CD14-positive monocyte (primary cell): ENCODE measurements at regions not wholly inside any gene's neighbourhood (a gene's known extent, or its start where the extent isn't known, plus 50 kb on each side); places are given as distances from the start of the nearest gene placed in this dataset.

Experiments
- DNase-seq, 3 donors: peaks; one replicate each; pipeline ENCODE4 v3.0.0-alpha.2; 2011 to 2022
- H2AFZ ChIP-seq: 2 replicates; pipeline ENCODE4 v1.6.0; 2012; ENCODE audit warnings: mild to moderate bottlenecking, low read depth, low read length, inconsistent platforms; ENCODE audit not compliant: insufficient read depth, poor library complexity, severe bottlenecking
- H3K27ac ChIP-seq, 2 donors: 1 replicate in 1 of 2; 2 replicates in 1 of 2; pipeline ENCODE4 v1.5.1; 2012 to 2013; ENCODE audit warnings: low read length in 2 of 2, control low read depth in 1 of 2, inconsistent platforms in 1 of 2, low read depth in 1 of 2, mild to moderate bottlenecking in 1 of 2
- H3K27me3 ChIP-seq, 2 donors: one replicate each; pipeline versions ENCODE4 v1.6.0 to v1.6.1; 2011 to 2013; ENCODE audit warnings: low read length in 2 of 2; ENCODE audit not compliant: control insufficient read depth in 2 of 2, insufficient read depth in 2 of 2
- H3K36me3 ChIP-seq, 2 donors: replicated peaks in 1 of 2; 1 replicate in 1 of 2; 2 replicates in 1 of 2; pipeline versions ENCODE4 v1.5.1 to v1.6.1; 2012 to 2013; ENCODE audit warnings: low read length in 2 of 2, control low read depth in 1 of 2, inconsistent platforms in 1 of 2, mild to moderate bottlenecking in 1 of 2; ENCODE audit not compliant: insufficient read depth in 2 of 2, control insufficient read depth in 1 of 2
- H3K4me1 ChIP-seq, 2 donors: 1 replicate in 1 of 2; 2 replicates in 1 of 2; pipeline versions ENCODE4 v1.5.1 to v1.6.1; 2012 to 2013; ENCODE audit warnings: low read length in 2 of 2, control low read depth in 1 of 2, inconsistent platforms in 1 of 2, mild to moderate bottlenecking in 1 of 2, moderate library complexity in 1 of 2; ENCODE audit not compliant: insufficient read depth in 2 of 2, control insufficient read depth in 1 of 2
- H3K4me2 ChIP-seq: replicated peaks from 2 replicates; pipeline ENCODE3; 2012; ENCODE audit warnings: low read length, moderate library complexity, mild to moderate bottlenecking; ENCODE audit not compliant: poor library complexity, severe bottlenecking; ENCODE audit errors: extremely low read depth
- H3K4me3 ChIP-seq, 3 experiments: fragments of 200-600 bp in 1 of 3; sonication (generic) in 1 of 3; replicated peaks in 1 of 3; 1 replicate in 2 of 3; 2 replicates in 1 of 3; pipeline ENCODE4 v1.5.1; 2011 to 2013; ENCODE audit warnings: low read length in 3 of 3, mild to moderate bottlenecking in 3 of 3, control low read depth in 2 of 3, low read depth in 2 of 3, inconsistent platforms in 1 of 3, moderate library complexity in 1 of 3
- H3K79me2 ChIP-seq: 2 replicates; pipeline ENCODE4 v1.6.0; 2012; ENCODE audit warnings: mild to moderate bottlenecking, control low read depth, inconsistent platforms, low read length, moderate library complexity; ENCODE audit not compliant: insufficient read depth
- H3K9ac ChIP-seq: 2 replicates; pipeline ENCODE4 v1.6.0; 2017; ENCODE audit warnings: low read length, mild to moderate bottlenecking; ENCODE audit not compliant: insufficient read depth, poor library complexity, severe bottlenecking
- H3K9me3 ChIP-seq, 2 donors: replicated peaks in 1 of 2; 1 replicate in 1 of 2; 2 replicates in 1 of 2; pipeline versions ENCODE4 v1.5.1 to v1.6.1; 2012 to 2013; ENCODE audit warnings: low read length in 2 of 2, control low read depth in 1 of 2; ENCODE audit not compliant: control insufficient read depth in 1 of 2, insufficient read depth in 1 of 2
- H4K20me1 ChIP-seq: 2 replicates; pipeline ENCODE4 v1.6.0; 2012; ENCODE audit warnings: mild to moderate bottlenecking, low read length, control low read depth, moderate library complexity; ENCODE audit not compliant: insufficient read depth
- H3K27ac Mint-ChIP-seq, 7 donors: one replicate each; pipeline ENCODE4 v1.8.0; 2020; ENCODE audit warnings: mild to moderate bottlenecking in 7 of 7, mixed read lengths in 7 of 7, moderate library complexity in 6 of 7, inconsistent platforms in 2 of 7
- H3K27me3 Mint-ChIP-seq, 3 donors: one replicate each; pipeline ENCODE4 v1.8.0; 2021 to 2022; ENCODE audit warnings: low read depth in 3 of 3, mild to moderate bottlenecking in 3 of 3, mixed read lengths in 3 of 3, moderate library complexity in 3 of 3, inconsistent platforms in 1 of 3
- H3K36me3 Mint-ChIP-seq, 2 donors: one replicate each; pipeline ENCODE4 v1.8.0; 2020; ENCODE audit warnings: mixed read lengths in 2 of 2, inconsistent platforms in 1 of 2, mild to moderate bottlenecking in 1 of 2
- H3K4me1 Mint-ChIP-seq: one replicate; pipeline ENCODE4 v1.8.0; 2020; ENCODE audit warnings: mild to moderate bottlenecking, mixed read lengths
- H3K4me3 Mint-ChIP-seq, 2 donors: one replicate each; pipeline ENCODE4 v1.8.0; 2020; ENCODE audit warnings: mild to moderate bottlenecking in 2 of 2, mixed read lengths in 2 of 2, moderate library complexity in 1 of 2
- H3K9me3 Mint-ChIP-seq, 7 donors: one replicate each; pipeline ENCODE4 v1.8.0; 2020 to 2022; ENCODE audit warnings: mixed read lengths in 7 of 7, mild to moderate bottlenecking in 6 of 7, moderate library complexity in 6 of 7, inconsistent platforms in 2 of 7
- WGBS: methylation state at CpG from one replicate; pipeline ENCODE4 v1.1.5; 2013; ENCODE audit warnings: missing lambda C conversion rate; ENCODE audit not compliant: insufficient coverage; 5-methylcytosine and 5-hydroxymethylcytosine counted together
- intact Hi-C, 2 donors: fragments of 100-400 bp; cut with micrococcal nuclease; formaldehyde crosslinking; loops; one replicate each; pipeline versions ENCODE4 v1.15.0 to v1.15.1; 2023
- TF ChIP-seq, protein P1 (sequence below): fragments of 200-600 bp; IDR thresholded peaks from one replicate; pipeline ENCODE4 v1.8.0; 2022; ENCODE audit warnings: antibody characterized with exemption, mild to moderate bottlenecking

- H3K27me3 Mint-ChIP-seq, result no peaks in the 10 kb centered on the region
- Histone ChIP-seq H3K36me3 (no peaks in the 10 kb centered on the region), H2AFZ (no peak overlapping the region), H3K4me2 (no peak overlapping the region), H3K4me3 (no peak overlapping the region), H3K79me2 (no peaks in the 10 kb centered on the region), H4K20me1 (no peaks in the 10 kb centered on the region), H3K9ac (no peak overlapping the region), H3K4me1 (peaks cover 0 to 6% of the 10 kb centered on the region in 2 donors), H3K27ac (no peak overlapping the region), H3K9me3 (peaks cover 0 to 1% of the 10 kb centered on the region in 2 donors), H3K27me3 (no peaks in the 10 kb centered on the region)
- peaks cover 5 to 12% (median 7%) of the 10 kb centered on the region in 7 donors for H3K9me3 Mint-ChIP-seq
- H3K4me1 Mint-ChIP-seq, result peaks cover 10% of the 10 kb centered on the region
- intact Hi-C loops, result no loop called here
- DNase-seq, result no peak
- H3K4me3 Mint-ChIP-seq, result no peak overlapping the region
- no peak overlapping the region for H3K27ac Mint-ChIP-seq
- TF ChIP-seq, protein P1, sequence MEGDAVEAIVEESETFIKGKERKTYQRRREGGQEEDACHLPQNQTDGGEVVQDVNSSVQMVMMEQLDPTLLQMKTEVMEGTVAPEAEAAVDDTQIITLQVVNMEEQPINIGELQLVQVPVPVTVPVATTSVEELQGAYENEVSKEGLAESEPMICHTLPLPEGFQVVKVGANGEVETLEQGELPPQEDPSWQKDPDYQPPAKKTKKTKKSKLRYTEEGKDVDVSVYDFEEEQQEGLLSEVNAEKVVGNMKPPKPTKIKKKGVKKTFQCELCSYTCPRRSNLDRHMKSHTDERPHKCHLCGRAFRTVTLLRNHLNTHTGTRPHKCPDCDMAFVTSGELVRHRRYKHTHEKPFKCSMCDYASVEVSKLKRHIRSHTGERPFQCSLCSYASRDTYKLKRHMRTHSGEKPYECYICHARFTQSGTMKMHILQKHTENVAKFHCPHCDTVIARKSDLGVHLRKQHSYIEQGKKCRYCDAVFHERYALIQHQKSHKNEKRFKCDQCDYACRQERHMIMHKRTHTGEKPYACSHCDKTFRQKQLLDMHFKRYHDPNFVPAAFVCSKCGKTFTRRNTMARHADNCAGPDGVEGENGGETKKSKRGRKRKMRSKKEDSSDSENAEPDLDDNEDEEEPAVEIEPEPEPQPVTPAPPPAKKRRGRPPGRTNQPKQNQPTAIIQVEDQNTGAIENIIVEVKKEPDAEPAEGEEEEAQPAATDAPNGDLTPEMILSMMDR, result no peak
- no peaks in the 10 kb centered on the region for H3K36me3 Mint-ChIP-seq
Observed at GRCh38 chr12:92487138-92487485, 215.7 kb upstream of the PLEKHG7 start.

DNA sequence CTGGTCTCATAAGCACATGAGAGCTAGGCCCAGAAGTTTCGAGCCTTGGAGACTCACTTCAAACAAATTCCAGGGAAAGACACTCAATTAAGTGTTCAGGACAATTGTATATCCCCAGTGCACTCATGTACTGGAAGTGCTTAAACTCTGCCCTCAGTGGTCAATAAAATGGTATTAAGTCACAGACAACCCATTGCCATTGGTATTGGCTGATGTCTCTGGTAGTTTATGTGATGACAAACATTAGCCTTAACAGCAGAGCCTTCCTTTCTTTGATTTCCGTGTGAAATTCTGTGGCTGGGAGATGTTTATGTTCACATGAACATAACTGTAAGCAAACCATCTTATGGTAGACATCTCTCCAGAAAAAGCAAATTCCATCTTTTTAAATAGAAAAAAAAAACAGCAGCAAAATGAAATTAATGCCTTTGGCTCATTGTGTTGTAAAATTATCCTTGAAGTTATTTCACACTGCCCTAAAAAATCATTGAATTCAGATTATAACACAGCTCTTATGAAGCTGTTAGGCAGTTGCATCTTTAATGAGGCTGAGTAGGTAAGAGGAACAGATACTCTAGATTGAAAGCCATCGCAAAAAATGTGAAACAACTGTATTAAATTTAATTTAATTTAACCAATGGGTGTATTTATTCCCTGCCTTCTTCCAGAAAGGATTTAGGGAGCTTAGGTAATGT, 216.2 kb upstream of the PLEKHG7 start:
- H3K79me2 ChIP-seq, result no peaks in the 10 kb centered on the region
- H3K27ac Mint-ChIP-seq, result no peak overlapping the region
- H3K4me3 Mint-ChIP-seq, result no peak overlapping the region
- H3K9me3 ChIP-seq, result no peaks in the 10 kb centered on the region
- no peaks in the 10 kb centered on the region for H4K20me1 ChIP-seq
- no peak overlapping the region for H3K4me3 ChIP-seq
- intact Hi-C loops, result no loop called here
- no peak overlapping the region for H3K27ac ChIP-seq
- peaks cover 1 to 7% (median 3%) of the 10 kb centered on the region in 7 donors for H3K9me3 Mint-ChIP-seq
- no peak for DNase-seq
- no peak overlapping the region for H3K9ac ChIP-seq
- no peaks in the 10 kb centered on the region for H3K27me3 Mint-ChIP-seq
- H3K4me1 Mint-ChIP-seq, result peaks cover 10% of the 10 kb centered on the region
- no peak overlapping the region for H2AFZ ChIP-seq
- no peaks in the 10 kb centered on the region for H3K27me3 ChIP-seq
- no peaks in the 10 kb centered on the region for H3K36me3 Mint-ChIP-seq
- no peak overlapping the region for H3K4me2 ChIP-seq
- TF ChIP-seq, protein P1, result no peak
- 100% methylated on average over 1 of the region's 3 CpGs for WGBS
- peaks cover 0 to 6% of the 10 kb centered on the region in 2 donors for H3K4me1 ChIP-seq
- H3K36me3 ChIP-seq, result no peaks in the 10 kb centered on the region
